HG02763 (cell line): ENCODE measurements at regions not wholly inside any gene's neighbourhood (a gene's known extent, or its start where the extent isn't known, plus 50 kb on each side); places are given as distances from the start of the nearest gene placed in this dataset.

ENCODE experiments used
- ATAC-seq: cut with Tn5 transposase; IDR thresholded peaks from one replicate; pipeline ENCODE4 v1.9.1; 2021; ENCODE audit warnings: mild to moderate bottlenecking, moderate library complexity; ENCODE audit not compliant: unreplicated experiment

- no peak for ATAC-seq
These were observed 110.4 kb upstream of the RFLNA start for GRCh38 chr12:124184456-124184855.

- no peak for ATAC-seq
These were observed 108.8 kb upstream of the RFLNA start for GRCh38 chr12:124185971-124186686.

- no peak for ATAC-seq
These were observed 106.8 kb upstream of the RFLNA start for GRCh38 chr12:124188084-124188483.

- no peak for ATAC-seq
These were observed 106.1 kb upstream of the RFLNA start for GRCh38 chr12:124188561-124189405.

- ATAC-seq: no peak
These were observed 104.4 kb upstream of the RFLNA start for GRCh38 chr12:124190312-124191023.

- no peak for ATAC-seq
These were observed 103.9 kb upstream of the RFLNA start for GRCh38 chr12:124191024-124191359.

- no peak for ATAC-seq
These were observed 102.9 kb upstream of the RFLNA start for GRCh38 chr12:124191966-124192365.

- no peak for ATAC-seq
These were observed 100.5 kb upstream of the RFLNA start for GRCh38 chr12:124194264-124194892.

- ATAC-seq: no peak
These were observed 99.9 kb upstream of the RFLNA start for GRCh38 chr12:124194893-124195566.

GRCh38 chr12:124195567-124195942 lies 99.3 kb upstream of the RFLNA start:
- no peak for ATAC-seq

- ATAC-seq: no peak
These were observed 98.7 kb upstream of the RFLNA start for GRCh38 chr12:124196236-124196635.

- no peak for ATAC-seq
These were observed 93.6 kb upstream of the RFLNA start for GRCh38 chr12:124201248-124201647.

GRCh38 chr12:124203176-124203575 lies 91.7 kb upstream of the RFLNA start:
- no peak for ATAC-seq

GRCh38 chr12:124205405-124205804 lies 89.5 kb upstream of the RFLNA start:
- no peak for ATAC-seq

- no peak for ATAC-seq
These were observed 87.8 kb upstream of the RFLNA start for GRCh38 chr12:124207049-124207448.

- ATAC-seq: no peak
These were observed 87.3 kb upstream of the RFLNA start for GRCh38 chr12:124207617-124208016.

- no peak for ATAC-seq
These were observed 86.4 kb upstream of the RFLNA start for GRCh38 chr12:124208489-124208888.

GRCh38 chr12:124210991-124211577 lies 83.8 kb upstream of the RFLNA start:
- ATAC-seq: no peak

GRCh38 chr12:124211753-124212152 lies 83.1 kb upstream of the RFLNA start:
- ATAC-seq: no peak

GRCh38 chr12:124213666-124214347 lies 81.1 kb upstream of the RFLNA start:
- ATAC-seq: no peak
